GM19463 (cell line): ENCODE measurements at regions not wholly inside any gene's neighbourhood (a gene's known extent, or its start where the extent isn't known, plus 50 kb on each side); places are given as distances from the start of the nearest gene placed in this dataset.

Experiments
- ATAC-seq: cut with Tn5 transposase; IDR thresholded peaks from one replicate; pipeline ENCODE4 v1.9.1; 2021; ENCODE audit warnings: mild to moderate bottlenecking, moderate library complexity; ENCODE audit not compliant: unreplicated experiment

DNA sequence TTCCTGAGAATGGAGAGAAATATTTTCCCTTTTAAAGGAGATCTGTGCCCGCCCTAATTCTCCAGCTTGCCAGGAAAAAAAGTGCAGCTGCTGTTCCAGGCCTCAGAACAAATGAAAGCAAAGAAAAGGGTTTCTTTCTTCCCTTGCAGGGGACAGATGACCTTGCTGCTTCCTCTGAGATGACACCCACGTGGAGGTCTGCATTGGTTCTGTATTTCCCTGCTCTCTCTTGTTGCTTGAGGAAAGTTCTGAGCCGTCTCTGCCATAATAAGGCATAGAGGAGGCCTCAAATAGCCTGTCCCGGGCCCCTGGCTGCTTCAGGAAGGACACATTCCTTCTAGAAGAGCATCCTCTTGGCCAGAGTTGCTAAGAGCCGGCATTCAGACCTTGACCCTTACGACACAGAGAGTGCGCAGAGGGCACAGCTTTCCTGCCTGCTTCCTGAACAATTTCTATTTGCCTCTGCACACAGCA, 501.8 kb upstream of the SULF2 start:
- ATAC-seq, result no peak

DNA sequence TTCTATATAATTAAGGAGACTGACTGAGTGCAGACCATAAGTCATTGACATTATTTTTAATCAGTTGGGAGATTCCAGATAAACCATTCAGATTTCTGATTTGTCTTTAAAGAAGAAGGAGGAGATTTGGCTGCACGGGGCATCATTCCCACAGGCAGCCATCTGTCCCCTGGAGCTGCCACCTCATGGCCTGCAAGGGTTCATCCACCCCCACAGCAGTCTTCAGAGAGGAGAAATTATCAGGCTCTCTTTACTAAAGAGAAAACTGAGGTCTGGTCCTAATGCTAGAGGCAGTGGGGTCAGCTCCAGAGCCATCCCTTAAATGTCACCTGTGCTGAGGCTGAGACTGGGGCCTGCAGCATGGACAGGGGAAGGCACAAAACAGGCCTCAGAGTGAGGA, 501.3 kb upstream of the SULF2 start:
- no peak for ATAC-seq

DNA sequence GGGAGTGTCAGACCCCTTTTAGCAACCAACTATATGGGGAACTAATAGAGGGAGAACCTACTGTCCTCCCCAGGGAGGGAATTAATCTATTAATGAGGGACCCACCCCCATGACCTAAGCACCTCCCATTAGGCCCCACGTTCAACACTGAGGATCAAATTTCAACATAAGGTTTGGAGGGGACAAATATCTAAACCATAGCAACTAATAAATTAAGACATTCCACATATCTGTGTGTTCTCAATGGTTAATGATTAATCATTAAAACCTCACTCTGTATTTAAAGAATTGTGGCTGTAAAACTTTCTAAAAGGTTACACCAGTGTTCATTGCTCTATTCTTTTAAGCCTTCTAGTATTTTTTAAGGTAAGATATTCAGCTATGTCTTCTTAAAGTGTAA, 500.4 kb upstream of the SULF2 start:
- no peak for ATAC-seq

GRCh38 chr20:48284837-48285236, 499.6 kb upstream of the SULF2 start:
- ATAC-seq, result no peak

DNA sequence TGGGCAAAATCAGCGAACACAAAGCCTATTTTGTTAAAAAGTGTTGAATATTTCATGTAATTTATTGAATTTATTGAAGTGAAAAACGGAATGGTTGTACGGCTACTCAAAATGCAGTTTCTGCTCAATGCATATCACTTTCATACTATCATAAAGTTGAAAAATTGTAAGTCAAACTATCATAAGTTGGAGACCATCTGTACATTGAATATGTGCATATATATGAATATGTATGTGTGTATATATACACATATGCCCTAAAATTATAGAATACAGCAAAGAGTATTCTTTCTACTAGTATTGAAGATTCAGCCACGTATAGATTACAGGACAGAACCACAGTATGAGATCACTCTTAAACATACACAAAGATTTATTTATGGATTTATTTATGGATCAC, 499.0 kb upstream of the SULF2 start:
- no peak for ATAC-seq

- ATAC-seq, result no peak
Observed at GRCh38 chr20:48283470-48284110, 498.3 kb upstream of the SULF2 start.

GRCh38 chr20:48282591-48283228, 497.4 kb upstream of the SULF2 start:
- no peak for ATAC-seq

GRCh38 chr20:48281501-48281900, 496.2 kb upstream of the SULF2 start:
- no peak for ATAC-seq

- no peak for ATAC-seq
Observed at GRCh38 chr20:48278961-48279481, 493.7 kb upstream of the SULF2 start.

DNA sequence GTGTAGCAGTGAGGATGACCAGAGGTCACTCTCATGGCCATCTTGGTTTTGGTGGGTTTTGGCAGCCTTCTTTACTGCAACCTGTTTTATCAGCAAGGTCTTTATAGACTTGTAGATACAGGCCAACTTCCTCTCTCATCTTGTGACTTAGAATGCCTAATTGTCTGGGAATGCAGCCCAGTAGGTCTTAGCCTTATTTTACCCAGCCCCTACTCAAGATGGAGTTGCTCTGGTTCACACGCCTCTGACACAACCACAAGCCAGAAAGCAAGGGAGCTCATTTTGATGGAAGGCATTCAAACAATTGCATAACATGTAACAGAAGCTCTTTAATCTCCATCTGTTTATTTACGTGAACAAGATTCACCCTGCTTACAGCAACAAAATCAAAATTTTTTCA, 492.0 kb upstream of the SULF2 start:
- ATAC-seq, result no peak

- no peak for ATAC-seq
Observed at GRCh38 chr20:48276021-48276342, 490.7 kb upstream of the SULF2 start.

DNA sequence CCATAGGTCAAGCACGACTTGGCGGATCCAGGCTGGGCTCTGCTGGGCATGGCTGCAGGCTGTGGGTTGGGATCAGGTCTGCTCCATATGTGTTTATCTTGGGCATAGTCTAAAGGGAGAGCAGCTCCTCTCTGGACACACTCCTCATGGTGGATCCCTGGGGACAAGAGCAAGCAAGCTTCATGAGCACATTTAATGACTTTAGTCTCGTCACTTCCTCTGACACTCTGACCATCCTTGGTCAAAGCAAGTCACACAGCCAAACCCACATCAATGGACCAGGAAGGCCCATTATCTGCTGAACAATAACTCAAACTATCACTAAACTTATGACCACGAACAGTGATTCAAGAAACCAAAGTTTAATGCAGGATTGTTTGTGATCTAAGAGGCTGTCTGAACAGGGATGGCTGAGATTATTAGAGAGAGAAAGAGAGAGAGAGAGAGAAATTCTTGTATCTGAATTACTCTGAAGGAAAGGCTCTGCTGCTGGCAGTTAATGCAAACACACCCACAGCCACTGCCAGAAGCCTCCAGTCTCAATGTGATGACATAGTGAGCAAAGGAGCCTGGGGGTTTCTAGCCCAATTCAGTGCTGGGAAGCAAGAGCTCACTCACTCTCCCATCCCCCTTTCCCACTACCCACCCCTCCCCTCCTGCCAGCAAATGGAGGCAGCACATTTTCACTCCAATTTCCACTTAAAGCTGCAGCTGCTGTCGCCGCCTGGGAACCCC, 490.2 kb upstream of the SULF2 start:
- ATAC-seq, result no peak

DNA sequence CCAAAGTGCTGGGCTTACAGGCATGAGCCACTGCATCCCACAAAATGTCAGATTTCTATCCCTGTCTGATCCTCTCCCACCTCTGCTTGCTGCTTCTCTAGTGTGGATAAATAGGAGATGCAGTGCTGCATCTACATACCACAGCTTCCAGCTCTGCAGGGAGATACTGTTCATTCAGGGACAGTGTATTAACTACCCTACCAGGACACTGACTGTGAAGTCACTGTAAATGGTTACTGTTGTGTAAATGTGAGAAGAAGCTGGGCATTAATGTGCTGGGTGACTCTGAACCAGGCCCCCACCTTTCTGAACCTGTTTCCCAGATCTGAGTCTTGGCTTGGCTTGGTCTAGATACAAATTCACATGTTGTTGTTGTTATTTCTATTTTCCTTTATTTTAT, 488.6 kb upstream of the SULF2 start:
- ATAC-seq, result no peak

- no peak for ATAC-seq
Observed at GRCh38 chr20:48270885-48271284, 485.6 kb upstream of the SULF2 start.

GRCh38 chr20:48267860-48268633, 482.8 kb upstream of the SULF2 start:
- no peak for ATAC-seq

DNA sequence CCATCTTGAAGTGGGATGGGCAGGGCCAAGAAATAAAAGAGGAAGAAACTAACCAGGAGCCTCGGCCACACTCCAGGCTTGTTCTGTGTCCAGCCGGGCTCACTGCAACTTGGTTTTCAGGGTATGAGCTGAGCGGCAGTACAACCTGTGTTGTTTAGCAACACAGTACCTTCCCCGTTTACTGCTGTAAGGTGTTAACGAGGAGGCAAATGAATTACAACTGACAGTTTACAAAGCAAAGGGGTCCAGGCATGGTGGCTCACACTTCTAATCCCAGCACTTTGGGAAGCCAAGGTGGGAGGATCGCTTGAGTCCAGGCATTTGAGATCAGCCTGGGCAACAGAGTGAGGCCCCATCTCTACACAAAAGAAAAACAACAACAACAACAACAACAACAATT, 481.3 kb upstream of the SULF2 start:
- no peak for ATAC-seq

- ATAC-seq, result no peak
Observed at GRCh38 chr20:48265791-48266190, 480.5 kb upstream of the SULF2 start.

DNA sequence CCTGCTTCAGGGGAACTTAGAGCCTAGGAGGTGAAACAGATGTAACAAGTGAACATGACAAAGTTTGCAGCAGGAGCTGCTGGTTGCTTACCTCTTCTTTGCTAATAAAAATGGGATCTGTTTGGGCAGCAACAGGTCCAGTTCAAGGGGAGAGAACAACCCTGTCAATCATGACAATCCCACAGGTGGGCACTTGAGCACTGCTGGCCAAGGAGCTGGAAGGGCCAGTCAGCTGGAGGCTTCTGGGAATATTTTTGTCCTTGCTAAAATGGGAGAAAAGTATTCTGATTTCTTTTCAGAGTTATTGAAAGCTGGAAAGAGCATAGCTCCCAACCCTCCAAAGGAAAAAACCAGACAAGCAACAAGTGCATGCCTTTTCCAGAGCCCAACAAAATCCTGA, 477.7 kb upstream of the SULF2 start:
- ATAC-seq, result no peak

GRCh38 chr20:48262466-48262865, 477.2 kb upstream of the SULF2 start:
- ATAC-seq, result no peak

DNA sequence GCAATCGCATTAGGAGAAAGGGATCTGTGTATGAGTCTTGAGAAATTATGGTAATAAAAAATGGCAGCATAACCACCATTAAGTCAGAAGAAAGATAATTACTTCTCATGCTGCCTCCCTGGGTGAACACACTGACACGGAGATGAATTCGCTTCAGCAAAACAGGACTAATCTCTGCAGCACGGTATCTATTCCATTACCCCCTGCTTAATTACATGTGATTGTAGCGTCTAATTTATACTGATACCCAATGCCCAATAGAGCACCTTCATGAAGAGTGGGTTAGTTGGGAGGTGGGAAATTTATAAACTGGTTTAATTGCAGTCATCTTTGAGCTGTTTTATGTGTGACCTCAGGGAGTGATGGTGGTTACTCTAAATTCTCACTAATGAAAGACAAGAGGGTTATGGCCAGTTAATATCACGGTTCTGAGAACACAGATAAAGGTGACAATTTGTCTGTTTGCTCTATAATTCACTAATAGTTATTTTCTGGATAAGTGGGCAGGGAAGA, 476.2 kb upstream of the SULF2 start:
- ATAC-seq, result no peak

DNA sequence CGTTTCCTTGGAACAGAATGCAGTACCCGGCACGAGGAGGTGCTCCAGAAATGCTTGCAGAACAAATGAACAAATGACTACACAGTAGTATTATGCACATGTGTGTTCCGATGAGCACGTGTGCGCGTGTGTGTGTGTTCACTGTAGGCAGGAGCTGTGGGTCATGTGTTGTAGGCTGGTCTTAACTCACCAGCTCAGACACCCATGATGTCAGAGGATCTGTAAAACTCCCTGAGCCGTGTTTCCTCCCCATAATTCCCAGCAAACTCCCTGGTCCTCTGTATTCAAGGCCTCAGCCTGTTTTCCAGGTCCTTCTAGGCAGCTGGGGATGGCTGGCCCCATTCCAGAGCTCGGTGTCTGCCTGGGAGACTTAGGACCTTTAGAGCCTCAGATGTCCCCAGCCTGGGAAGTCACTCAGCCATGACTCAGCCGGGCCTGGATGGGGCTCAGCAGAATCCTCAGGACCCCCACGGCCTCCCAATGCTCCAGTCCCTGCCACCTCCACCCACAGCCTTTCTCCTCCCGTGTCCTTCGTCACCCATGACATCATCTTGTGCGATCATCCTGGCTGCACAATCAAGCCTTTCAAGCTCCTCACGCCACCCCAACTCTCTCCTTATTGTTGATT, 475.0 kb upstream of the SULF2 start:
- no peak for ATAC-seq
